HG03108 (cell line): ENCODE measurements at regions not wholly inside any gene's neighbourhood (a gene's known extent, or its start where the extent isn't known, plus 50 kb on each side); places are given as distances from the start of the nearest gene placed in this dataset.
"Not testable (repeated sequence)": the region's sequence is repeated elsewhere in the genome, so short reads cannot be mapped to it uniquely, and the experiment has no call there.

ENCODE experiments used
- ATAC-seq: cut with Tn5 transposase; IDR thresholded peaks from one replicate; pipeline ENCODE4 v1.9.1; 2021; ENCODE audit warnings: moderate library complexity; ENCODE audit not compliant: unreplicated experiment

GRCh38 chr5:145585443-145586148, 249.5 kb downstream of the PRELID2 start:
- ATAC-seq: no peak

DNA sequence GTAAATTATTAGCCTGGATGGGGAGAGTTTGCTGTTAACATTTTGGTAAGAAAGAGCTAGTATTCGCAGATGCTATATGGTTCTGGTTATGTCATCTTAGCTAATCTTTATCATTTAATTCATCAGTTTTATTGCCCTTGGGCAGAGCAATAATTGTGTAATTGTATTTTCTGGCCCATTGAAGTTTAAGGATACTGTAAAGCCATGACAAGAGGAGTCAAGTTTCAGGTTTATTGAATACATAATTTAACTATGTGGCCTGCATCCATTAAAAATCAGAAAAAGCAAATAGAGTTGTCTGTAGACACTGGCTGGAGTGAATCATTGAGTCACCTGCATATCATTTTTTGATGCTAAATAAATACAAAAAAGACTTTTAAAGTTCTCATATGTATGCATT, 255.8 kb downstream of the PRELID2 start:
- ATAC-seq: no peak

DNA sequence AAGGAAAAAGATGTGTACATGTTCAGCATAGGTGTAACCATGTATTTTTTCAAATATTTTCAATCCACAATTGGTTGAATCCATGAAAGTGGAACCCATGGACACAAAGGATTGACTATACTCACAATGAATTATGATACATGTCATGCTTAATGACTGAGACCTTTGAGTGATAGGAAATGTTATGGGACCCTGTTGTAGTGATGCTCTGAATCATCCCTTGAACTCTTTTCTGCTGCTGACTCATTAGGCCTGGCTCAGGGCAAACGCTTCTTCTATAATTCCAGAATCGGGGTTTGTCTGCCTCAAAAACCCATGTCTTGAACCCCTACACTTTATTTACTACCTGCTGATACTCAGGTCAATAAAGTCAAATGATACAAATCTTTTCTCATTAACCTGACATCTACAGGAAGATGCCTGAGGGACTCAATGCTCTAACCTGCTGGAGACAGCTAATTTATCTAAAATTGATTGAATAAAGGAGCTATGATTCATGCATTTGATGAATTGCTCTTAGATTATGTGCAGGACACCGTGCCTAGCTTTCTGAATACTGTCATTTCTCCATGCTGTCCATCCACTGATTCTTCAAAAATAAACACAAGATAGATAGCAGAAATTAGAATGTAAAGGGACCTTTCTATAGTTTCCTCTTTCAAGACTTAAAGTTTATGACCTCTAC, 260.1 kb downstream of the PRELID2 start:
- no peak for ATAC-seq

DNA sequence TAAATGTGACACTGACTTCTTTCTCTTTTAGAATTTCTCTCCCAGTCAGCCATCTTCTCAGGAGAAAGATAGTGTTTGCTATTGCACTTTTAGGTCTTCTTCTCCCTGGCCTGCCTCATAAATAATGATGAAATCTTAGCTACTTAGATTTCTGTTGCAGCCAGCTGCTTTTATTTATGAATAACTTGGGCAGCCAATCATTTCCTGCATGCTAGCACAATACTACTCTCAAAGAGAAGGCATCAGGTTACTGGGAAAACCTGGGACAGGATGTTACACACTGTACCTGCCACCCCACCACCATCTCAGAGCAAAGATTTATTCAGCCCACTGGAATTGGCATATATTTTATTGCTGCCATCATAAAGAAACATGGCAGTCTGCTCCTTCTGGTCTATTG, 266.6 kb downstream of the PRELID2 start:
- ATAC-seq: no peak

- ATAC-seq: no peak
Observed at GRCh38 chr5:145562931-145563330, 272.2 kb downstream of the PRELID2 start.

GRCh38 chr5:145558288-145558687, 276.9 kb downstream of the PRELID2 start:
- ATAC-seq: no peak

DNA sequence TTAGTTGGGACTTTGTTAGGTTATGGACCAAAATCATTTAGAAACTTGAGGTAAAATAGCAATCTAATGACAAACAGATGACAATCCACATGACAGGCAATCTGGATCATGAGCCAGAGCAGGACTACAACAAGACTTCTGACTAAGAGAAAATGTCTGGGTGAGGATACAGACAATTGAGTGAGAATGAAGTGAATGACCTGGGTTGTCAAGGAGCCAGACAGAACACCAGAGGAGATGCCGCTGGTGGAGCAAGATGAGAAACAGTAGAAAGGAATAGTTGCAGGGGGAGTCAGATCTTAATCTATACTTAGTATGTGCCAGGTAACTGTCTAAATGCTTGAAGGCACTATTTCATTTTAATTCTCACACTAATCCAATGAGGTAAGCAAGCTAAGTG, 277.8 kb downstream of the PRELID2 start:
- no peak for ATAC-seq

- no peak for ATAC-seq
Observed at GRCh38 chr5:145554399-145554798, 280.7 kb downstream of the PRELID2 start.

DNA sequence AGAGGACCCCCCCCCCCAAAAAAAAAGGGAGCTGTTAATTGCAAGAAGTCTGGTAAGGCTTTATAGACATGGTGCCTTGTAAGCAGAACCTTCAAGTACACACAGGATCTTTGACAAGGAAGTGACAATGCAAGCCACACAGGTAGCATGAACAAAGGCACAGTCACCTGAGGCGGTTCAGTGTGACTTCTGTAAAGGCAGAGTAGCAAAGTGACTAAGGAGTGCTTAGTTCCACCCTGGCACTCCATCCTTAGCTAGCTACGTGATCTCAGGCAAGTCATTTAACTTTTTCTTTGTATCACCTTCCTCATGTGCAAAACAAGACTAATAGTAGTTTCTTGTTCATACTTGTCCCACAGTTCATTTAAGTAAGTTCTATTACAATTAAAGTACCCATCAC, 282.0 kb downstream of the PRELID2 start:
- ATAC-seq: no peak

DNA sequence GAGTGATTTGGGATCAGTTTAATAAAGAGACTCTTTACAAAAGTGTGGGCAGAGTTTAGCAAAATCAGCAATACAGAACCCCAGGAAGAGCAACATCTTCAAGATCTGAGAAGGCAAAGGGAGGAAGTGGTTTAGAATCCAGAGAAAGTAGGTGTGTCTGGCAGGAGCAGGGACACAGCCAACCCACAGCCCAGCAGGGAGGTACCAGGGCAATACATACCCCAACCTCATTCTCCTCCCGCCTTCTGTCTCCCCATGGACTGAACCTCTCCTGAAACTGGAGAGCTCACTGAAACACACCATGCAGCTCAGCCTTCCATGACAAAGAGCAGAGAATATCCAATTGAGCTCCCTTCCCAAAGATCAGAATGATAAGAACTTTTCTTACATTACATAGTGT, 283.4 kb downstream of the PRELID2 start:
- ATAC-seq: no peak

DNA sequence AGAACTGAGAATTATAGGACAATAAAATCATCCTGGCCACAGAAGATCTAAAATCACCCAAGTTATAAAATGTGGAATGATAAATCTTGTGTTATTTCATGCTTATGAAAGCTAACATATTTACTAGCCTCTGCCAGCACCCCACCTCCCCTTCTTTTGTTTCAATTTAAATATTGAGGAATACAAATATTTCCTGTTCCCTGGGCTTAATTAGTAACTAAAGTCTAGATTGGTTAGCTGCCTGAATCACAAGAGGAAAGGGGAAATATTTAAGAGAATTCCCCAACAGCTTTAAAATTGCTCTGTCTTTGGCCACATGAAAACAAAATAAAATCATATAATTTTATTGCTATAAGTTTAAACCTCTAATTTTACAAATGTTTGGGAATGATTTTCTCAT, 287.0 kb downstream of the PRELID2 start:
- ATAC-seq: no peak

DNA sequence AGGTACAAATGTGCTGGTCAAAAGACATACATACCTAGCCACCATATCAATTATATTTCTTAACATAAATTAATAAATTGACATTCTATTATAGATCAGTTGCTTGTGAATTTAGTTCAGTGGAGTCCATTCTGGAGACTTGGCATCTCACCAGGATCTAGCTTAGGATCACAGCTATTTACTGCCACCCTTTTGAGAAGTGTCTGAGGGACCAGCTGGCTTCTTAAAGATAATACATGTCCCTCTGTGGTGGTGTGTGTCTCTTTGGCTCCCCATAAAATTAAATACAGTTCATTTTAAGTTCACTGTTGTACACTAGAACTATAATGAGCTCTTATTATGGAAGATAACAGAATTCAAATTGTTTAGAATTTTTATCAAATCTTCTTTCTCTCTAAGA, 290.7 kb downstream of the PRELID2 start:
- no peak for ATAC-seq

DNA sequence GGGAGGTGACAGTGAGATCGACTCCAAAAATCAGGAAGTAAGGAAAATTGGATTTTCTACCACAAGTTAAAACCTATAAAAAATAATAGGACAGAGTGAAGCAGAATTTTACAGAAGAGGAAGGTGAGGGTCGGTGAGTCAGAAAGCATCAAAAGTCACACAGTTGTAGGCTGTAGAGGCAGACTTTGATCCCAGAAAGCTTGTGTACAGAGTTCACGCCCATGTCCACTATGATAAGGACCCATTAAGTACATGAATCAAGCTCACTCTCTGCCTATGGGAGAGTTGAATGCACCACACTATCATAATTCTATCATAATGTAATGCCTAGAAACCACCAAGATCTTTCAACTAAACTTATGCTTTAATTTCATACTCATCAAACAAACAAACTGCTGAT, 291.2 kb downstream of the PRELID2 start:
- no peak for ATAC-seq

DNA sequence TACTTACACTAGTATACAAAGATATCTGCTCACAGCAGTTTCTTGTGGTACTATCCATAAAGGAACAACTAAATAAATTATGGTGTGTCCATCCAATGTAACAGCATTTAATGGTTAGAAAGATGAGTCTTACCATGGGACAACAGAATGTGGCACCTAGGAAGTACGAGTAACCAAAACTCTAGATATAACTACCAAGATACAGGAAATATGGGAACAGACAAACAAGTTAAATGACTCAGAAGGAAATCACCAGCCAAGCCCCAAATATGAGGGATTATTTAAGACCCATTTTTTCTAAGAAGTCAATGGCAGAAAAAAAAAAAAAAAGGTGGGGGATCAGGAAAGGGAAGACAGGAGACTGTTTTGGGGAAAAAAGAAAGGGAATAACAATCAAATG, 294.8 kb downstream of the PRELID2 start:
- no peak for ATAC-seq

- ATAC-seq: no peak
Observed at GRCh38 chr5:145539201-145539600, 295.9 kb downstream of the PRELID2 start.

- ATAC-seq: no peak
Observed at GRCh38 chr5:145536133-145536532, 299.0 kb downstream of the PRELID2 start.

DNA sequence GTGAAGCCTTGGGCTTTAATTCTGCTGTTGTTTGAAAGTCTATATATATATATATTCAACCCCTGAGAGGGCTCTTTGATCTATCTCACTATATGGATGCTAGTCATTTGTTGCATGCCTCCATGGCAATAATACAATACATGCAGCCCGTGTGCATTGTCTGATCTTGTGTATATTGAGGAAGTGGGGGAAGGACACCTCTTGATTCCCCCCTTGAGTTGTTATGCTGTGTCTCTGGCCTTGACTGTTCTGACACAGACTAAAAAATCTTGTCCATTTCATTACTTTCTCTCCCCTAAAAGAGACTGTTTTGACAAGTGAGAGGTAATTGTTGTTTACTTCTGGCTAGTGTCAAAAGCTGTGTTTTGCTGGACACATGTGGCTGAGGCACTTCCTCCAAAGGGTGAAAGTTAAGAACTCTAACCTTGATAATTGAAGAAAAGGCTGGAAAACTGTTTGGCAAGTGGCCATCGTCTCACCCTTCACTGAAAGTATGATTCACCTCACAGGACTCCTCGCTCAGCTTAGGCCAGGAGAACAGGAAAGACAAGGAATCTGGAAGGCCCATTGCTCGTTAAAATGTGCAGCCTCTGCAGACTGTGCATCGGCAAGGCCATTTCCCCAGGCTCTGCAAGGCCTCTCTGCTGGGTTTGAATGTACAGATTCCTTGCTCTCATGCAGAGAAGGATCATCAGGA, 304.0 kb downstream of the PRELID2 start:
- no peak for ATAC-seq

GRCh38 chr5:145521523-145521922, 313.6 kb downstream of the PRELID2 start:
- ATAC-seq: no peak

DNA sequence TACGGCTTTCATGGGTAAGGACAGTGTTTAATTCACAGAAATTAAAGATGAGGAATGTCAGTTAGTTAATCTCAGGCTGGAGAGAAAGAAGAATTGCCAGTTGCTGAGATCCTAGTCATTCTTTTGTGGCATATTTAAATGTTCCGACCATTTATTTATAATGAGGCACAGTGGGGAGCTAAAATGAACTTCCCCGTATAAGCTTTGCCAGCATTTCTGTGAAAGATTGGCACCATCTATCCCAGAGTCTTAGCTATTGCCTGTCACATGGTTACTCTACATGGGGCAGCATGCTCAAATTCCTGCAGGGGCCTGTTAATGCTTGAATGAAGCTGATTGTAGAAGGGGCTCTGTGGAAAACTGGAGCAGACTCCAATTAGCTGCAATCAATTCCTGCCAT, 314.1 kb downstream of the PRELID2 start:
- ATAC-seq: no peak

GRCh38 chr5:145520335-145520734, 314.8 kb downstream of the PRELID2 start:
- ATAC-seq: no peak

DNA sequence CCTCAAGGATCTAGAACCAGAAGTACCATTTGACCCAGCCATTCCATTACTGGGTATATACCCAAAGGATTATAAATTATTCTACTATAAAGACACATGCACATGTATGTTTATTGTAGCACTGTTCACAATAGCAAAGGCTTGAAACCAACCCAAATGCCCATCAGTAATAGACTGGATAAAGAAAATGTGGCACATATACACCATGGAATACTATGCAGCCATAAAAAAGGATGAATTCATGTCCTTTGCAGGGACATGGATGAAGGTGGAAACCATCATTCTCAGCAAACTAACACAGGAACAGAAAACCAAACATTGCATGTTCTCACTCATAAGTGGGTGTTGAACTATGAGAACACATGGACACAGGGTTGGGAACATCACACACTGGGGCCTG, 317.6 kb downstream of the PRELID2 start:
- not testable (repeated sequence) for ATAC-seq

- ATAC-seq: no peak
Observed at GRCh38 chr5:145511351-145511750, 323.8 kb downstream of the PRELID2 start.
